NCI-H774 (cell line): ENCODE measurements at regions not wholly inside any gene's neighbourhood (a gene's known extent, or its start where the extent isn't known, plus 50 kb on each side); places are given as distances from the start of the nearest gene placed in this dataset.
"Not testable (repeated sequence)": the region's sequence is repeated elsewhere in the genome, so short reads cannot be mapped to it uniquely, and the experiment has no call there.

Source experiments
- DNase-seq: peaks from one replicate; lab custom pipeline; 2025; lab: John Stamatoyannopoulos, UW

- not testable (repeated sequence) for DNase-seq
These were observed 74.8 kb upstream of the ATP1A1 start for GRCh38 chr1:116298213-116298579.

GRCh38 chr1:116298746-116299145, 74.3 kb upstream of the ATP1A1 start:
- DNase-seq, result no peak

GRCh38 chr1:116299248-116299647, 73.8 kb upstream of the ATP1A1 start:
- DNase-seq, result no peak

- DNase-seq, result no peak
These were observed 70.8 kb upstream of the ATP1A1 start for GRCh38 chr1:116302281-116302680.

GRCh38 chr1:116306102-116306501, 66.9 kb upstream of the ATP1A1 start:
- no peak for DNase-seq

GRCh38 chr1:116306840-116307442, 66.1 kb upstream of the ATP1A1 start:
- DNase-seq, result no peak

- no peak for DNase-seq
These were observed 64.8 kb upstream of the ATP1A1 start for GRCh38 chr1:116308276-116308675.

- DNase-seq, result peak; percentile 39
These were observed 63.8 kb upstream of the ATP1A1 start for GRCh38 chr1:116309090-116309870.

- DNase-seq, result no peak
These were observed 62.9 kb upstream of the ATP1A1 start for GRCh38 chr1:116310180-116310579.

GRCh38 chr1:116311193-116311592, 61.9 kb upstream of the ATP1A1 start:
- no peak for DNase-seq

GRCh38 chr1:116311756-116312680, 61.0 kb upstream of the ATP1A1 start:
- DNase-seq, result peak; percentile 22

- no peak for DNase-seq
These were observed 60.4 kb upstream of the ATP1A1 start for GRCh38 chr1:116312681-116313069.

- no peak for DNase-seq
These were observed 59.3 kb upstream of the ATP1A1 start for GRCh38 chr1:116313776-116314175.

GRCh38 chr1:116314305-116314919, 58.6 kb upstream of the ATP1A1 start:
- DNase-seq, result no peak

GRCh38 chr1:116316373-116316772, 56.7 kb upstream of the ATP1A1 start:
- no peak for DNase-seq

- no peak for DNase-seq
These were observed 54.1 kb upstream of the ATP1A1 start for GRCh38 chr1:116318897-116319296.

- DNase-seq, result no peak
These were observed 52.2 kb upstream of the ATP1A1 start for GRCh38 chr1:116320874-116321273.

- DNase-seq, result peak; percentile 73
These were observed 51.3 kb upstream of the ATP1A1 start for GRCh38 chr1:116321766-116322175.

- DNase-seq, result peak; percentile 60
These were observed 50.2 kb upstream of the ATP1A1 start for GRCh38 chr1:116322752-116323405.
